ENCODE measurements at regions not wholly inside any gene's neighbourhood (a gene's known extent, or its start where the extent isn't known, plus 50 kb on each side); places are given as distances from the start of the nearest gene placed in this dataset.
A peak's percentile ranks its signal among the peaks of the same experiment; 100 is the strongest.

DNA sequence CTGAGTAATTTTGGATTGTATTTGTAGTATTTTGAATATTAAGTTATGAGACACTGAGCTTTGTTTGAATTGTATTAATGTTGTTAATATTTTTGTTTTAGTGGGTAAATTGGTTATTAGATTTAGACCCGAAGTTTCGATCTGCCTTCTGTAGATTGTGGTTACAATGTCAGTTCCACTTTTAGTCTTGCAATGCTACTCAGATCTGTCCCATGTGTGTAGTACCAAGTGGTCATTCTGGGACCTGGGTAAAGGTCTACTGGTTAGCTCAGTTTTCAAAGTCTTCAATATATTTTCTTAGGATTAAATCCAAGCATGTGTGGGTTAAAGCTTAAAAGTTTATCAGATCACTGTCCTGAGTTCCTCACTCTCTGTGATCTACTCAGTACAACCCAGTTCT lies 346.5 kb upstream of the PROX1 start:
- no peak for DNase-seq (ENCODE audit: low read depth, low spot score)

DNA sequence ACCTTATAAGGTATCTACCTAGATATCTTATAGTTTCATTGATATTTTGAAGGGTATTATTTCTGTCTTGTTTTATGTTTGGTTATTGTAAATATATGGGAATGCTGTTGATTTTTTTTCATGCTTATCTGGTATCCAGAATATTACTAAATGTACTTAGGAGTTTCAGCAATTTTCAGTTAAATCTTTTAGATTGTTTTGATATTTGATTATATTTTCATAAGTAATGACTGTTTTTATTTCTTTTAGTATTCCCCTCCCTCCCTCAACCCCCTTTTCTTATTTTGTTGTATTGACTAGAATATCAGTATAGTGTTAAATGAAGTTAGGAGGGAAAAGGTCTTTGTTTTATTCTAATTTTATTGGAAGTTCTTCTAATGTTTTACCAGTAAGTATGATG lies 344.4 kb upstream of the PROX1 start:
- DNase-seq (ENCODE audit: low read depth, low spot score): no peak

DNA sequence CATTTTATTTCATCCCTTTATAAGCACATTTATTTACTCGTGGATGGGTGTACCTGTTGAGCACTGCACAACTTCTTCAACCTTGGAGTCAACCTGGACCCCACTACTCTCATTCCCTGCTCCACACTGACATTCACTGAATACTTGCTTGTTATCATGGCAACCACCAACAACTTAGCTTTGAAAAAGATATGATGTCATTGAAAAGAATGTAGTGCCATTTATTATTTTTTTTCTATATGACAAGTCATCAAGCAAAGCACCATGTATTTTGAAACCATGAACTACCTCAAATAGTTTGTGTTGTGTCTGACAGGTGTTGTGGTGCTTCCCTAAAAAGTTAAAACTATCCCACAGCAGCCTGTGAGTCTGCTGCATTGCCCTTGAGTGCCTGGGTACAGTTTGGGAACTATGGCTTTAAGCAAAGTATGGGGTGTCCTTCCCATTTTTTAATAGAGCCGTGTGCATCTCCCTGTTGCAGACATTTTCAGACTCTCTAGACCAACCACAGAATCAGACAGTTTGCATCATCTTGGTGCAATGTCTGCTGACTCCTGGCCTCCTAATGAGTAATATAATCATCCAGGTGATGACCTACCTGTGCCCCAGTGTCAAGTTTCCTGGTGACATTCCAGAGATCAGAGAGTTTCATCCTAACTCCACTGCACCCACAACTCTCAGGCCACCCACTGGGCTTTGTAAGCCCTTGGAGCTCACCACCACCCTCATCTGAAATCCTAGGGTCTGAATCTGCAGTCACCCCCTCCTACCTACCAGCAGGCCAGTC lies 339.7 kb upstream of the PROX1 start:
- no peak for DNase-seq (ENCODE audit: low read depth, low spot score)

DNA sequence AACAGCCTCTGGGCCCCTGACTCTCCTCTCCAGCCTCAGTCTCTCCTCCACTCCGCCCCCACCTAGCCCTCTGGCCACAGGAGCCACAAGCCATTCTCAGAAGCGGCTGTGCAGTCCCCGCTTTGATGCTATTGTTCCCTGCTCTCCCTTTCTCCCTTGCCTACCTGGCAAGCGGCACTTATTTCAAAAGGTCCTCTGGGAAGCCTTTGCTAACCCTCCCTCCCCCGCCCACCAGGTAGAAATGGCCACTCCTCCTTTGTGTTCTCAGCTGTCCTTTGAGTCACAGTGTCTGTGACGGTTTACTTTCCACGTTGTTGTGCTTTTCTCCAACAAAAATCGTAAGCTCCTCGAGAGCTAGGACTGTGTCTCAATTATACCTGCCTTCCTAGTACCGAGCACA lies 338.4 kb upstream of the PROX1 start:
- peak; percentile 46 for DNase-seq (ENCODE audit: low read depth, low spot score)

DNA sequence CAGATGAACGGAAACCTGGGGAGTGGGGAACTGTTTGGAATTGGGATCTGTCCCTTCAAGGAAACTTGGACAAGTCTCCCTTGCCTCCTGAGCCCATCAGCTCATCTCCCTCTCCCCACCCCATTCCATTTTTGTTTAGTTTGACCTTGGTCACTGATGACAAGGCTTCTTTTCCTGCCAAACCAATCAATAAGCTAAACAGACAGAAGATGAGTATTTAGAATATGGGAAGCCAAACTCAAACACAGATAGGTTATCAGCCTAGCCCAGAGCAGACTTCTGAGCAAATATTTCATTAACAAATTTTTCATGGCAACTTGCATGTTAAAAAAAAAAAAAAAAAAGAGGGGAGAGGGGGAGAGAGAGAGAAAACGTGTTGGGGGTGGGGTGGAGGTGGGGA lies 337.2 kb upstream of the PROX1 start:
- no peak for DNase-seq (ENCODE audit: low read depth, low spot score)

DNA sequence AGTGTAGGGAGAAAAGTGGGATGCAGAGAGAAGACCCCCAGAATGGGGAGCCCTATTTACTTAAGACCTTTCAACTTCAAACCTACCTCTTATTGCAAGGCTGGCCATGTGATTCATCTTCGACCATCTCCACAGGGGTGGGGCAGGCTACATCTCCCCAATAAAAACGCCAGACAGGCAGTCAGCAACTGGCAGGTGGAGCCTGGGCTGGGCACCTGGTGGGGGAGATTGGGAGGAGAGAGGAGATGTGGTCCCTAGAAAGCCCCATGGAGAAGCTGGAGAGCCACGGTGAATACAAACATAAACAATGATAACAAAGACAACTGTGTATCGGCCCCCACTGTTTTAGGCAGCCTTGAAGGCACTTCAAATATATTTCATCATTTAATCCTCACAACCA lies 336.7 kb upstream of the PROX1 start:
- DNase-seq (ENCODE audit: low read depth, low spot score): no peak

DNA sequence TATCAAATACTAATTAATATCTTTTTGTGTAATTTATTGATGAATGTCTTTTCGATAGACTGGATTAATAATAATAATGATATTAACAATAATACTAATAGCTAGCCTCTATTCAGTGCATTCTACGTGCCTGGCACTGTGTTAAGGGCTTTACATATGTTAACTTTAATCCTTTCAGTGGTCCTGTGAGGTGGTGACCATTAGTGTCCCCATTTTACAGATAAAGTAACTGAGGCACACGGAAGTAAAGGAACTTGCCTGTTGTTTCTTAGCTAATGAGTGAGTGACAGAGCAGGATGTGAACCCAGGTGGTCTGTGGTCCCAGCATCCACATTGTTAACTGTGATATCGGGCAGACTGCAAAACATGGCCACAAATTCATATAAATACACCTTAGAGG lies 335.7 kb upstream of the PROX1 start:
- no peak for DNase-seq (ENCODE audit: low read depth, low spot score)

DNA sequence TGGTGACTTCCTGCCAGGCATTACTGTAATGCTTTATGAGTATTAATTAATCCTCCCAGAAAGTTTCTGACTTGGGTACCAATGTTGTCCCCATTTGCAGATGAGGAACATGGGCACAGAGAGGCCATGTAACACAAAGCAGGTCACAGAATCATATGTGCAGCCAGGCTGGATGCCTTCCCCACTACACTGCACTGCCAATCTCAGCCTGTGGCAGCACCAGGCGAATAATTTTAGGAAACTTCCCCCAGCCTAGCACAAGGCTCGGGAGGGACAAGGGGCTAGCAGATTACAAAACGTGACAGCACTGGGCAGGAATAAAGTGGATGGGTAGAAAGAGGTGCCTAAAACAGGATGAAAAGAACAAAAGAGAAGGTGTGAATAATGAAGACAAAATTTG lies 331.7 kb upstream of the PROX1 start:
- DNase-seq (ENCODE audit: low read depth, low spot score): no peak

DNA sequence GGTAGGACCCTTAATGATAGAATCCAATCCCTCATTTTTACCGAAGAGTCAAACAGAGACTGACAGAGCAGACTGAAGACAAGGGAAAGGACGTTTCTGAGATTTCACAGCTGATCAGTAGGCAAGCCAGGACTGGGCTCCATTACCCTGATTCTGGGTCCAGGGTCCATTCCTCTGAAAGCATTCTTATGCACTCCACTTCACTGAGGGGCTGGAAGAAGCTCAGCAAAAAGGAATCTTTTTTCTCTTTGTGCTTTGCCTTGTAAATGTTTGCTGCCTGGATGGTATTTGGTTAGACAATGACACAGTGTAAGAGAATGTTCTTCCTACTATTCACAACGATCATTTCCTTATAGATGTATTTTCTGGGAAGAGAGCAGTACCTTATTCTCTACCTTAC lies 331.3 kb upstream of the PROX1 start:
- DNase-seq (ENCODE audit: low read depth, low spot score): no peak

DNA sequence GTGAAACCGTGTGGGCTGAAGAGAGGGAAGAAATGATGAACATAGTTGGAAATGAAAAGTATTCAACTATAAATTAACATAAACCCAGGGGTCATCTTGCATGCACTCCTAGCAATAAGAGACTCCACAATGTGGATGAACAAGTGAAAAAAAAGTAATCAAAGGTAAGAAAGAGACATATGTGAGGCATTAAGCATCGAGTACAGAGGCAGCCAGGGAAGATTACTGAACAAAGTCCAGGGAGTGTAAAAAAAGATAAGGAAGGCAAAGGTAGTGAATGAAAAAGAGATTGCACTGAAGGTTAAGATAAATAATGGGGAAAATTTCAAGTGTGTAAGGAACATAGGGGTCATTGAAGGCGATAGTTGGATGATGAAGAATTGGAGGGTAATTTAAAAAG lies 330.8 kb upstream of the PROX1 start:
- no peak for DNase-seq (ENCODE audit: low read depth, low spot score)

DNA sequence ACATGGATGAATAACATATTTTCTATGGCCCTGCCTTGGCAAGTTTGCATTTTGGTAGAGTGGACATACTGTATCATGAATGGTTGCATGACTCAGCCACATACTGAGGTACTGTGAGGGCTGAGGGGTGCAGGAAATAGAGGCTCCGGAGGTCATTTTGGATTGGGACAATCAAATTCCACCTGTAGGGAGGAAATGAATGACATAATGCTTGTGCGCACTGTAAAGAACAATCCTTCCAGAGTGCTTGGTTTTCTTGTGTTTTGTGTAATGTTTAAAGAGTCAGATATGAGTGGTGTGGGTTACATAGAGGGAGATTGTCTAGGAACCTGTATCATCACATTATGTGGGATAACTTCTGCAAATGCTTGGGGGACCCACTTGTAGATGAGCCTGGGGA lies 329.9 kb upstream of the PROX1 start:
- DNase-seq (ENCODE audit: low read depth, low spot score): no peak

DNA sequence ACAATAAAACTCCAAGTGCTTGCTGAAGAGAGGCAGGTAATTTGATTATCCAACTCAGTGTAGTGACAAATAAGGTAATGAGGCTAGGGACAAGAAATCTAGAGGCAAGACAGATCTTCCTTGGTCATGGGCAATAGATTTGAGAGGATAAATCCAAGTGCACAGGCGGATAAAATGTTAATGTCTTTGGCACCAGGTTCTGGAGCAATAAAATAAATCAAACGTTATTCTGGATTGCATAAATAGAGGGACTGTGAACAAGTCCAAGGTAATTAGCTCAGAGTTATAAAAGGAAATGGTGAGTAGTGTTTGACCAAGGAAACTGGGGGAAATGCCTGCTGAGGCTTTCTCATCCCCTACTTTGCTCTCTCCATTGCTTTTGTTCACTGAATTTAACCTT lies 329.3 kb upstream of the PROX1 start:
- DNase-seq (ENCODE audit: low read depth, low spot score): no peak

DNA sequence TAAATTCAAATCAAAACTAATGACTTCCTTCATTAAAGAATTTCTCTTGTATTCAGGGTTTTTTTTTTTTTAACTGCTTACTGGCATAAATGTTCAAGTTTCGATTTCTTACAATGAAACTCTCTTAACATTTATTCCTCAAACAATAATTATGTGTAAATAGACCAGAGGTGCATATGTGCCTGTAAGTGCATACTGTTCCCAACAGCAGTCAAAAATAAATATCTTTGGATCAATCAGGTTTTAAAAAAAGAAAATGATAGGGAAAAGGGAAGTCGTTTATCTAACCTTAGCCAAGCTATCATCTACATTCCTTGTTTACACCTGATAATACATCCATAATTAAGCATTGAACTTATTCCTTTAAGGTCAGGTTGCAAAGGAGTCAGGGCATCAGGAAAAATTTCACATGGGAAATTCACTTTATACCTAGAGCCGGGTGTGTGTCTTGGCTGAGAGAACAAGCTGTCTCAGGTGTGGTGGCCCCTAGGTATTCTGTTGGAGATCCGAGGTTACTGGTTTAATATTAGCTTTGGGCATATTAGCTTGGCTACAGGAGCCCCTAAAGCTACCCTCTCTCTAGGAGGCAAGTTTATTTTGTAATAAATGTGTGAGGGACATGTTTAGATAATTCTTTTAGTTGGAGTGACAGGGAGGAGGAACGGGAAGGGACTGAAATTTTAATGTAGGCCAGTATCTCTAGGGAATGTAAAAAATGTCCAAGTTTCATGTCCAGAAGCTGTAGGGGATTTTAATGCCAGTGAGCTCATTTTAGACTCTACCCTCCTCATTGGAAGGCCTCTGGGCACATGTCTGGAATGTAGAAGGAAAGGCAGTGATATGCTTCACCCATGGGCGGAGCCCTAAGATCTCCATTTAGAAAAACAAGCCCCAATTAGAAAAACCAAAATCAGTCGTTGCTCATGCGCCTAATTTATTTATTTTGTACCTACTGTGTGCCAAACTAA lies 327.9 kb upstream of the PROX1 start:
- no peak for DNase-seq (ENCODE audit: low read depth, low spot score)

DNA sequence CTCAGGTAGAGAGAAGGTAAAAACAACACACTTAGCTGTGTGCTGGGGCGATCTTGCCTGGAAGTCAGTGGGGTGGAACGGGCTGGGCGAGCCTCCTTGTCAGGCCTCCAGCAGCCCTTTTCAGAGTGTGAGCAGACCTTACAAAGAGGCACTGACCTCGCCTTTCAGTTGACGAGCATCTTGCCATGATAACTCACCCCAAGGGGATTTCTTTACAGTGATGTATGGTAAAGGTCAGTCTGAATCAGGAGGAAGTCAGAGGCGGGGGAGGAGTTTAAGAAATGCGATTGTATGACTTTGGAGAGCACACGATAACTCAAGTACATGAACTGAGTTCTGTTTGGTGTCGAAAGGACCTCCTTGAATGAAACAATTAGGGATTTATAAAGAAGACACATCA lies 326.5 kb upstream of the PROX1 start:
- DNase-seq (ENCODE audit: low read depth, low spot score): peak; percentile 25

DNA sequence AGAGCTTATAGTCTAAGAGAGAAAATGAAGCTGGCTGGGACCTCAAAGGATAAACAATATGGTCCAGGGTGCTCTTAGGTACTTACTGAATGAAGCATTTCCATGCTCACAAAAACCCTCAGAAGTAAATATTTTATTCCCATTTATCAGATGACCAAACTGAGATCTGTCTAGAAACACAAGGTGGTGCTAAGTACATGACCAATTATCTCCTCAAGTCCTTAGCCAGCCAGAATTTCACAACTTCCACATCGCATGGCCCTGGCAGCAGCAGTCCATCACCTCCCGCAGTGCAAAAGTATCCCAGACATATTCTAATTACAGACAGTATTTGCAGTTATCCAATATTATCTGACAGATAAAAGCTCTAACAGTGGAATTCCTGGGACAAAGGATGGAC lies 321.7 kb upstream of the PROX1 start:
- no peak for DNase-seq (ENCODE audit: low read depth, low spot score)

DNA sequence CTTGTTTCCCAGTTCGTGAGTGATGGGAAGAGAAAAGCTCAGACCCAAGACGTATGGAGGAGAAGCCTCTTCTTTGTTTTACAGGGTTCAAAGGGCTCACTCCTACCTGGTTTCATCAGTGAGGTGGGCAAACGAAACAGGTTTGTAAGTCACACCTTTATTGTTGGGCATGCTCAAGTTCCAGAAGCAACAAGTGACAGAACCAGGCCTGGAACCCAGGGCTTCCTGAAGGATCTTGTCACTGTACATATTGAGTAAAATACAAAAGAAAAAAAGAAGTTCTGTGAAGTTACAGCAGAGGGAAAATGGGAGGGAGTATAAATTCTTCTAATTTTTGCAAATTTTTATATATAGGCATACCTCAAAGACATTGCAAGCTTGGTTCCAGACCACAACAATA lies 320.9 kb upstream of the PROX1 start:
- DNase-seq (ENCODE audit: low read depth, low spot score): no peak

DNA sequence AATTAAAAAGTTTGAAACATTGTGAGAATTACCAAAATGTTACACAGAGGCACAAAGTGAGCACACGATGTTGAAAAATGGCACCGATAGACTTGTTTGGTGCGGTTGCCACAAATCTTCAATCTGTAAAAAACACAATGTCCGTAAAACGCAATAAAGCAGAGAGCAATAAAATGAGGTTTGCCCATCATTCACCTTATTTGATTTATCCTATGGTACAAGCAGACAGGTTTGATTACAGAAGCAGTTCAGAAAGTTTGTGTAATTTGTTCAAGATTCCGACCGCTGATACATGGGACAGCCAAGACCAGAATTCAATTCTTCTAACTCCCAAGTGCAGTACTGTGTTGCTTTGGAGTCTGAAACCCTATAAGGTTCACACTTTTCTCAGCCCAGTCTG lies 318.3 kb upstream of the PROX1 start:
- DNase-seq (ENCODE audit: low read depth, low spot score): no peak

DNA sequence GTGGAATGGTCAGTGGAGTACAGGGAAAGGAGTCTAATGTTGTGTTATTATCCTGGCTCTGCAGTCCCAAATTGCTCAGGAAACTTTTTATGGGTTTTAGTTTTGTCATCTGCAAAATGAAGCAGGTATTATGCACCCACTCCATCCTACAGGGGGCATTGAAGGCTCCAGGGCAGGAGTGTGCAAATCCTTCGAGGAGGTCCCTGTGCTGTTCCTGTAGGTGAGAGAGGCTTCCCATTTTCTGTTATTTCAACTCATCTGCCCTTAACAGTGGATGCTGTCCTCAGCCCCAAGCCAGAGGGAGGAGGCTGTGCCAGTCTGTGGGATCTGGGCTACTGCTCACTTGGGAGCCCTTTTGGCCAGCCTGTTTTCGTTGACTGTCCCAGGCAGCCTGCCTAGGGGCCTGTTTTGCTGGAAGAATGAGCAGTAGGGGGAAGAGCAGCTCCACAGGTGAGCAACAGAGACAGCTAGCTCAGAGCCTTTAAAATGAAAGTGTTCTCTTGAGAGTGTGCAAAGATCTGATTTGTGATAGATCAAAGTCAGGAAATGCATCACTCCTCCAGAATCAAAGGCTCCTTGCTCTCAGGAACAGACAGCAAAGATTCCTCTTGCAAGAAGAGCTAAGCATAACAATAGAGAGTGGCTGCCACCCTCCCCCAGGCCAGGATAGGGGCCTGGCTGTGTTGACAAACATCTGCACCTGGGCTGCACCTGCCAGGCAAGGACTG lies 317.6 kb upstream of the PROX1 start:
- peak; percentile 85 for DNase-seq (ENCODE audit: low read depth, low spot score)

DNA sequence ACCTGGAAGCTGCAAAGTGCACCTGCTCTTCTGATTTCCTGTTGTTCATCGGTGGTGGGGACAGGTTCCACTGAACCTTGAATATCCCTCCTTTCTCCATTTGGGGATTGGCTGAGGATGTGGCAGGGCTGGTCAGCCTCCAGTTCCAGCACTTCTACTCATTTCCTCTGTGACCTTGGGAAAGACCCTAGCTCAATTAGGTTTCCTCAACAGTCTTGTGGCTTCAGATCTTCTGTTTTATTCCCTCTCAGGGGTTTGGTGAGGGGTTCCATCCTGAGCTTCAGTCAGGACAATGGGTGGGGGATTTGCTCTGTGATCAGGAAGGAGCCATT lies 317.1 kb upstream of the PROX1 start:
- no peak for DNase-seq (ENCODE audit: low read depth, low spot score)

DNA sequence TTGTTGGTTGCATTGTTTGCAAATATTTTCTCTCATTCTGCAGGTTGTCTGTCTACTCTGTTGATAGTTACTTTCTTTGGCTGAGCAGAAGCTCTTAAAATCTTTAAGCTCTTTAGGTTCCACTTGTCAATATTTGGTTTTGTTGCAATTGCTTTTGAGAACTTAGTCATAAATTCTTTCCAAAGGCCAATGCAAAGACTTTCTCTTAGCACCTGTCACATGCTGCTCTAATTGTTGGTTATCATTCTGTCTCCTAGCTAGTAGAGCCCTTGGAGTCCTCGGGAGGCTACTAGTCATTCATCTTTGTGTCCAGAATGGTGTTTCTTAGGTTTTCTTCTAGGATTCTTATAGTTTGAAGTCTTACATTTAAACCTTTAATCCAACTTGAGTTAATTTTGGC lies 312.7 kb upstream of the PROX1 start:
- DNase-seq (ENCODE audit: low read depth, low spot score): no peak

DNA sequence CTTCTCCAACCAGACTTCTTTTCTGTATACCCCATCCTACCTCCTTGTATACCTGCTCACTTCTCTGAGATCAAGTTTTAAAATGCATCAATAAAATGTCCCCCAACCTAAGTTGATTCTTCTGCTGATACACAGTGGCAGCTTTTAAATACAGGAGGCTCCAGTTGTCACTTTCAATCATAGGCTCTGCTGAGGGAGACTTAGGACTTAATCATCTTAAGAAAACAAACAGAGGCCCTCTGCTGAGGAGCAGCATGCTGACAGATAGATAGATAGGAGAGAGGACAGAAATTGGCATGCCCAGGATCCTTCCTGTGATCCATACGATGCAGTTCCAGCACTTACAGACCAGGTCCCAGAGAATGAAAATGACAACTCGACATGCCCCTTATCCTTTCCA lies 311.0 kb upstream of the PROX1 start:
- DNase-seq (ENCODE audit: low read depth, low spot score): no peak

DNA sequence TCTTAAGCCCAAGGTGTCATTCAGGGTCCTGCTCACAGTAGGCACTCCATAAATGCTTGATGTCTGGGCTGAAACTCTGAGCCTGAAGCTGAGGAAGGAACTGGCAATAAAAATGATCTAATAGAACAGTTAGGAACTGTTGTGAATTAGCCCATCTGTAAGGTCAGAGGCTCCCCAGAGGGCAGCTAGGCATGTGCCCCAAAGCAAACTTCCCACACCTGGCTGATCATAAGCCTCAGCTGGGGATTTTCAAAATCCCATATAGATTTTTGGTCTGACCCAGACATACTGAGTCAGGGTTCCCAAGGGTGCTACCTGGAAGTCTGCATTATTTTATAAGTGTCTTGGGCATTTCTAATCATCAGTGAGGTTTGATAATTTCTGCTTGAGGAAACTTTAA lies 309.4 kb upstream of the PROX1 start:
- no peak for DNase-seq (ENCODE audit: low read depth, low spot score)

DNA sequence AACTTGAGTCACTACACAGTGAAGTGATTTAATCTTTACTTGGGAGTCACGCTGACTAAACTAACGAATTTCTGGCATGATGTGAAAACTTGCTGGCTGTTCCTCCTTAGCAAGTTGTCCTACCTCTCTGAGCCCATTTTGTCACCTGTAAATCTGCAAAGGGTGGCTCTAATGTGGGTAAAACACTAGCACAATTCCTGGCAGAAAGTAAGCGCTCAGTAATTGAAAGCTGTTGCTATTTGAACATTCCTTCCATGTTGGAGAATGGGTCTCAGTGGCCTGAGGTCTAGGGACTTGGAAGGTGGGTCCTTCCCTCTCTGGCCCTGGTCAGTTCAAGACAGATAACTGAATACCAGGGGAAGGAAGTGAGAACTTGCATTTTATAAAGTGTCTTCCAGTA lies 309.0 kb upstream of the PROX1 start:
- DNase-seq (ENCODE audit: low read depth, low spot score): no peak
